Activated naive CD4-positive, alpha-beta T cell treated with anti-CD3 and anti-CD28 coated beads, Interleukin-2, amount 50 U/mL, for 24 hours (primary cell): ENCODE measurements at regions not wholly inside any gene's neighbourhood (a gene's known extent, or its start where the extent isn't known, plus 50 kb on each side); places are given as distances from the start of the nearest gene placed in this dataset.
A peak's percentile ranks its signal among the peaks of the same experiment; 100 is the strongest.
"Not testable (repeated sequence)": the region's sequence is repeated elsewhere in the genome, so short reads cannot be mapped to it uniquely, and the experiment has no call there.

Experiments used
- H3K27ac Mint-ChIP-seq: one replicate; pipeline ENCODE4 v1.8.0; 2021; ENCODE audit warnings: mild to moderate bottlenecking, mixed read lengths
- H3K27me3 Mint-ChIP-seq: one replicate; pipeline ENCODE4 v1.8.0; 2021; ENCODE audit warnings: mixed read lengths
- H3K36me3 Mint-ChIP-seq: one replicate; pipeline ENCODE4 v1.8.0; 2021; ENCODE audit warnings: mixed read lengths
- H3K4me1 Mint-ChIP-seq: one replicate; pipeline ENCODE4 v1.8.0; 2021; ENCODE audit warnings: mixed read lengths
- H3K4me3 Mint-ChIP-seq: one replicate; pipeline ENCODE4 v1.8.0; 2021; ENCODE audit warnings: mild to moderate bottlenecking, mixed read lengths
- H3K9me3 Mint-ChIP-seq: one replicate; pipeline ENCODE4 v1.8.0; 2021; ENCODE audit warnings: mixed read lengths

- Mint-ChIP-seq H3K4me1 (peaks cover 5% of the 10 kb centered on the region), H3K36me3 (peaks cover 1% of the 10 kb centered on the region), H3K4me3 (no peak overlapping the region), H3K27ac (no peak overlapping the region), H3K9me3 (peaks cover 7% of the 10 kb centered on the region), H3K27me3 (peaks cover 60% of the 10 kb centered on the region)
These were observed 277.7 kb downstream of the FAM72C start for GRCh38 chr1:143694085-143694484.

GRCh38 chr1:143691971-143692529, 279.7 kb downstream of the FAM72C start:
- H3K4me3 Mint-ChIP-seq: no peak overlapping the region
- H3K9me3 Mint-ChIP-seq: peaks cover 7% of the 10 kb centered on the region
- no peaks in the 10 kb centered on the region for H3K4me1 Mint-ChIP-seq
- peaks cover 43% of the 10 kb centered on the region for H3K27me3 Mint-ChIP-seq
- H3K27ac Mint-ChIP-seq: no peak overlapping the region
- H3K36me3 Mint-ChIP-seq: peaks cover 1% of the 10 kb centered on the region

- Mint-ChIP-seq H3K4me1 (no peaks in the 10 kb centered on the region), H3K36me3 (peaks cover 1% of the 10 kb centered on the region), H3K4me3 (no peak overlapping the region), H3K9me3 (peaks cover 7% of the 10 kb centered on the region), H3K27me3 (peaks cover 39% of the 10 kb centered on the region), H3K27ac (no peak overlapping the region)
These were observed 280.3 kb downstream of the FAM72C start for GRCh38 chr1:143691400-143691891.

- Mint-ChIP-seq H3K27me3 (peaks cover 35% of the 10 kb centered on the region), H3K27ac (no peak overlapping the region), H3K36me3 (peaks cover 1% of the 10 kb centered on the region), H3K9me3 (peaks cover 7% of the 10 kb centered on the region), H3K4me1 (no peaks in the 10 kb centered on the region), H3K4me3 (no peak overlapping the region)
These were observed 282.0 kb downstream of the FAM72C start for GRCh38 chr1:143689781-143690180.

GRCh38 chr1:143680304-143680703, 291.5 kb downstream of the FAM72C start:
- H3K27me3 Mint-ChIP-seq: peaks cover 7% of the 10 kb centered on the region
- no peak overlapping the region for H3K4me3 Mint-ChIP-seq
- H3K36me3 Mint-ChIP-seq: no peaks in the 10 kb centered on the region
- no peak overlapping the region for H3K27ac Mint-ChIP-seq
- peaks cover 5% of the 10 kb centered on the region for H3K9me3 Mint-ChIP-seq
- no peaks in the 10 kb centered on the region for H3K4me1 Mint-ChIP-seq

GRCh38 chr1:143672983-143673382, 298.8 kb downstream of the FAM72C start:
- Mint-ChIP-seq H3K9me3 (peaks cover 26% of the 10 kb centered on the region), H3K27me3 (peaks cover 32% of the 10 kb centered on the region), H3K4me1 (no peaks in the 10 kb centered on the region), H3K27ac (no peak overlapping the region), H3K4me3 (no peak overlapping the region), H3K36me3 (peaks cover 3% of the 10 kb centered on the region)

GRCh38 chr1:143667730-143668129, 304.1 kb downstream of the FAM72C start:
- peaks cover 3% of the 10 kb centered on the region for H3K36me3 Mint-ChIP-seq
- H3K27me3 Mint-ChIP-seq: peaks cover 53% of the 10 kb centered on the region
- H3K27ac Mint-ChIP-seq: no peak overlapping the region
- no peak overlapping the region for H3K4me3 Mint-ChIP-seq
- H3K9me3 Mint-ChIP-seq: peaks cover 19% of the 10 kb centered on the region
- no peaks in the 10 kb centered on the region for H3K4me1 Mint-ChIP-seq

GRCh38 chr1:143666851-143667250, 304.9 kb downstream of the FAM72C start:
- Mint-ChIP-seq H3K4me1 (peaks cover 4% of the 10 kb centered on the region), H3K27me3 (peaks cover 58% of the 10 kb centered on the region), H3K27ac (no peak overlapping the region), H3K36me3 (peaks cover 3% of the 10 kb centered on the region), H3K4me3 (no peak overlapping the region), H3K9me3 (peaks cover 19% of the 10 kb centered on the region)

GRCh38 chr1:143665606-143666005, 306.2 kb downstream of the FAM72C start:
- H3K27ac Mint-ChIP-seq: no peak overlapping the region
- peaks cover 63% of the 10 kb centered on the region for H3K27me3 Mint-ChIP-seq
- H3K4me3 Mint-ChIP-seq: no peak overlapping the region
- peaks cover 10% of the 10 kb centered on the region for H3K4me1 Mint-ChIP-seq
- peaks cover 19% of the 10 kb centered on the region for H3K9me3 Mint-ChIP-seq
- peaks cover 3% of the 10 kb centered on the region for H3K36me3 Mint-ChIP-seq

- not testable (repeated sequence) for H3K4me3 Mint-ChIP-seq, H3K4me1 Mint-ChIP-seq, H3K27ac Mint-ChIP-seq, H3K36me3 Mint-ChIP-seq
- peaks cover 65% of the 10 kb centered on the region for H3K27me3 Mint-ChIP-seq
- peaks cover 14% of the 10 kb centered on the region for H3K9me3 Mint-ChIP-seq
These were observed 308.7 kb downstream of the FAM72C start for GRCh38 chr1:143663056-143663455.

- peaks cover 66% of the 10 kb centered on the region for H3K27me3 Mint-ChIP-seq
- peaks cover 10% of the 10 kb centered on the region for H3K4me1 Mint-ChIP-seq
- no peak overlapping the region for H3K27ac Mint-ChIP-seq
- H3K4me3 Mint-ChIP-seq: peak overlapping the region; percentile 45
- H3K9me3 Mint-ChIP-seq: peaks cover 24% of the 10 kb centered on the region
- peaks cover 2% of the 10 kb centered on the region for H3K36me3 Mint-ChIP-seq
These were observed 310.2 kb downstream of the FAM72C start for GRCh38 chr1:143661418-143662101.

GRCh38 chr1:143660354-143660941, 311.3 kb downstream of the FAM72C start:
- no peak overlapping the region for H3K27ac Mint-ChIP-seq

GRCh38 chr1:143653429-143653802, 318.4 kb downstream of the FAM72C start:
- peaks cover 4% of the 10 kb centered on the region for H3K36me3 Mint-ChIP-seq
- H3K4me1 Mint-ChIP-seq: no peaks in the 10 kb centered on the region
- no peak overlapping the region for H3K27ac Mint-ChIP-seq
- H3K9me3 Mint-ChIP-seq: peaks cover 26% of the 10 kb centered on the region
- H3K27me3 Mint-ChIP-seq: peaks cover 71% of the 10 kb centered on the region
- no peak overlapping the region for H3K4me3 Mint-ChIP-seq

More at GRCh38 chr1:143660354-143660941, 311.3 kb downstream of the FAM72C start:
- peaks cover 69% of the 10 kb centered on the region for H3K27me3 Mint-ChIP-seq
- peaks cover 28% of the 10 kb centered on the region for H3K9me3 Mint-ChIP-seq
- no peak overlapping the region for H3K4me3 Mint-ChIP-seq
- H3K36me3 Mint-ChIP-seq: peaks cover 5% of the 10 kb centered on the region
- H3K4me1 Mint-ChIP-seq: peaks cover 10% of the 10 kb centered on the region

- Mint-ChIP-seq H3K27me3 (peaks cover 69% of the 10 kb centered on the region), H3K9me3 (peaks cover 25% of the 10 kb centered on the region), H3K4me1 (no peaks in the 10 kb centered on the region), H3K36me3 (peaks cover 3% of the 10 kb centered on the region), H3K27ac (no peak overlapping the region), H3K4me3 (no peak overlapping the region)
These were observed 318.9 kb downstream of the FAM72C start for GRCh38 chr1:143652744-143653428.

GRCh38 chr1:143652187-143652586, 319.6 kb downstream of the FAM72C start:
- peaks cover 3% of the 10 kb centered on the region for H3K36me3 Mint-ChIP-seq
- peaks cover 67% of the 10 kb centered on the region for H3K27me3 Mint-ChIP-seq
- peaks cover 18% of the 10 kb centered on the region for H3K9me3 Mint-ChIP-seq
- no peak overlapping the region for H3K27ac Mint-ChIP-seq
- H3K4me1 Mint-ChIP-seq: no peaks in the 10 kb centered on the region
- H3K4me3 Mint-ChIP-seq: no peak overlapping the region
